Neural cell (in vitro differentiated cells): ENCODE measurements at regions not wholly inside any gene's neighbourhood (a gene's known extent, or its start where the extent isn't known, plus 50 kb on each side); places are given as distances from the start of the nearest gene placed in this dataset.

ENCODE experiments used
- H2AFZ ChIP-seq: fragments of 200-600, 300-800 bp; sonication (generic), shearing (Covaris generic); 2 replicates; pipeline ENCODE4 v1.6.0; 2014; ENCODE audit warnings: low read depth, mild to moderate bottlenecking, antibody characterized with exemption, low read length, moderate library complexity
- H3F3A ChIP-seq: fragments of 200-600 bp; shearing (Covaris generic); 2 replicates; pipeline ENCODE4 v1.6.1; 2016; ENCODE audit warnings: mild to moderate bottlenecking, moderate library complexity, mixed read lengths, antibody characterized with exemption, low read length; ENCODE audit not compliant: insufficient read depth, poor library complexity, severe bottlenecking
- H3K27ac ChIP-seq: fragments of 200-600, 300-800 bp; sonication (generic), shearing (Covaris generic); 2 replicates; pipeline ENCODE4 v1.5.1; 2014; ENCODE audit warnings: mild to moderate bottlenecking, low read length, moderate library complexity
- H3K27me3 ChIP-seq: fragments of 300-800, 200-600 bp; sonication (generic), shearing (Covaris generic); 2 replicates; pipeline ENCODE4 v1.6.0; 2014; ENCODE audit warnings: mild to moderate bottlenecking, low read depth, low read length, moderate library complexity; ENCODE audit not compliant: insufficient read depth
- H3K36me3 ChIP-seq: fragments of 300-800, 200-600 bp; sonication (generic), shearing (Covaris generic); 2 replicates; pipeline ENCODE4 v1.5.1; 2014; ENCODE audit warnings: mild to moderate bottlenecking, antibody characterized with exemption, low read length, moderate library complexity; ENCODE audit not compliant: insufficient read depth
- H3K4me2 ChIP-seq: fragments of 300-800, 200-600 bp; sonication (generic), shearing (Covaris generic); 2 replicates; pipeline ENCODE4 v1.6.0; 2014; ENCODE audit warnings: mild to moderate bottlenecking, low read length
- H3K4me3 ChIP-seq: fragments of 300-800, 200-600 bp; sonication (generic), shearing (Covaris generic); 2 replicates; pipeline ENCODE4 v1.5.1; 2014; ENCODE audit warnings: mild to moderate bottlenecking, low read length, moderate library complexity
- H3K79me2 ChIP-seq: fragments of 200-600 bp; shearing (Covaris generic); replicated peaks from 2 replicates; pipeline ENCODE4 v1.6.0; 2014; ENCODE audit warnings: mild to moderate bottlenecking, low read length, moderate library complexity; ENCODE audit not compliant: insufficient read depth
- H3K9ac ChIP-seq: fragments of 300-800, 200-600 bp; sonication (generic), shearing (Covaris generic); 2 replicates; pipeline ENCODE4 v1.6.1; 2016; ENCODE audit warnings: mild to moderate bottlenecking, low read length, mixed read lengths
- H3K9me2 ChIP-seq: fragments of 200-600 bp; shearing (Covaris generic); 2 replicates; pipeline ENCODE4 v1.6.1; 2016; ENCODE audit warnings: mild to moderate bottlenecking, low read length, mixed read lengths; ENCODE audit not compliant: insufficient read depth
- H3K9me3 ChIP-seq: fragments of 200-600, 300-800 bp; sonication (generic), shearing (Covaris generic); 2 replicates; pipeline ENCODE4 v1.6.1; 2016; ENCODE audit warnings: mild to moderate bottlenecking, mixed run types, low read length, moderate library complexity, mixed read lengths
- H4K20me1 ChIP-seq: fragments of 200-600 bp; shearing (Covaris generic); 2 replicates; pipeline ENCODE4 v1.6.1; 2016; ENCODE audit warnings: mild to moderate bottlenecking, mixed run types; ENCODE audit not compliant: insufficient read depth
- EP300 ChIP-seq: fragments of 450-650 bp; conservative IDR thresholded peaks from 2 replicates; pipeline ENCODE4 v1.6.1; 2014; ENCODE audit warnings: antibody characterized with exemption, mild to moderate bottlenecking, moderate library complexity; ENCODE audit not compliant: poor library complexity, severe bottlenecking
- EZH2 ChIP-seq: fragments of 200-600, 300-800 bp; shearing (Covaris generic), sonication (generic); IDR thresholded peaks from 2 replicates; pipeline ENCODE4 v1.6.1; 2014; ENCODE audit warnings: antibody characterized with exemption, low read length, borderline replicate concordance, mild to moderate bottlenecking; ENCODE audit not compliant: insufficient read depth, poor library complexity, severe bottlenecking
- MXI1 ChIP-seq: fragments of 450-650 bp; conservative IDR thresholded peaks from 2 replicates; pipeline ENCODE4 v1.6.1; 2014; ENCODE audit warnings: antibody characterized with exemption, mild to moderate bottlenecking; ENCODE audit not compliant: poor library complexity, severe bottlenecking
- POLR2AphosphoS5 ChIP-seq: IDR thresholded peaks from 2 replicates; pipeline ENCODE4 v1.6.1; 2012
- RAD21 ChIP-seq: fragments of 450-650 bp; conservative IDR thresholded peaks from 2 replicates; pipeline ENCODE4 v1.6.1; 2014; ENCODE audit warnings: antibody characterized with exemption, mild to moderate bottlenecking, moderate library complexity
- REST ChIP-seq: IDR thresholded peaks from 2 replicates; pipeline ENCODE4 v1.6.1; 2012; ENCODE audit warnings: borderline replicate concordance
- SMC3 ChIP-seq: fragments of 450-650 bp; conservative IDR thresholded peaks from 2 replicates; pipeline ENCODE4 v1.6.1; 2014; ENCODE audit warnings: antibody characterized with exemption, mild to moderate bottlenecking, moderate library complexity; ENCODE audit not compliant: poor library complexity
- TAF1 ChIP-seq: IDR thresholded peaks from 2 replicates; pipeline ENCODE4 v1.6.1; 2012; ENCODE audit warnings: low read depth
- TF ChIP-seq, protein P1 (sequence below): fragments of 450-650 bp; IDR thresholded peaks from 2 replicates; pipeline ENCODE4 v1.5.1; 2014; ENCODE audit warnings: antibody characterized with exemption, mild to moderate bottlenecking, moderate library complexity; ENCODE audit not compliant: poor library complexity, severe bottlenecking

GRCh38 chr7:1359051-1359400, 100.2 kb downstream of the MICALL2 start:
- no peaks in the 10 kb centered on the region for H4K20me1 ChIP-seq
- no peaks in the 10 kb centered on the region for H3K27me3 ChIP-seq
- H3K79me2 ChIP-seq, result no peaks in the 10 kb centered on the region
- no peaks in the 10 kb centered on the region for H3K9me3 ChIP-seq
- H3F3A ChIP-seq, result no peaks in the 10 kb centered on the region
- H3K4me2 ChIP-seq, result no peak overlapping the region
- H3K9me2 ChIP-seq, result no peaks in the 10 kb centered on the region
- H2AFZ ChIP-seq, result no peak overlapping the region
- TF ChIP-seq MXI1, result no peak
- H3K4me3 ChIP-seq, result no peak overlapping the region
- no peaks in the 10 kb centered on the region for H3K36me3 ChIP-seq
- H3K9ac ChIP-seq, result no peak overlapping the region
- no peak overlapping the region for H3K27ac ChIP-seq

GRCh38 chr7:1359681-1360485, 99.4 kb downstream of the MICALL2 start:
- H3K36me3 ChIP-seq, result no peaks in the 10 kb centered on the region
- H4K20me1 ChIP-seq, result no peaks in the 10 kb centered on the region
- TF ChIP-seq MXI1, result no peak
- TF ChIP-seq REST, result no peak
- H3K4me2 ChIP-seq, result no peak overlapping the region
- no peaks in the 10 kb centered on the region for H3K9me2 ChIP-seq
- H3K27me3 ChIP-seq, result no peaks in the 10 kb centered on the region
- no peak overlapping the region for H3K27ac ChIP-seq
- H3K9ac ChIP-seq, result no peak overlapping the region
- no peak overlapping the region for H3K4me3 ChIP-seq
- H2AFZ ChIP-seq, result no peak overlapping the region
- H3K79me2 ChIP-seq, result no peaks in the 10 kb centered on the region
- H3K9me3 ChIP-seq, result no peaks in the 10 kb centered on the region
- no peaks in the 10 kb centered on the region for H3F3A ChIP-seq

GRCh38 chr7:1360521-1360971, 98.7 kb downstream of the MICALL2 start:
- H3F3A ChIP-seq, result no peaks in the 10 kb centered on the region
- H3K36me3 ChIP-seq, result no peaks in the 10 kb centered on the region
- H3K79me2 ChIP-seq, result no peaks in the 10 kb centered on the region
- no peaks in the 10 kb centered on the region for H3K9me3 ChIP-seq
- H3K9me2 ChIP-seq, result no peaks in the 10 kb centered on the region
- TF ChIP-seq EZH2, result no peak
- TF ChIP-seq TAF1, result no peak
- TF ChIP-seq POLR2AphosphoS5, result no peak
- TF ChIP-seq REST, result no peak
- no peak for TF ChIP-seq RAD21
- TF ChIP-seq, protein P1, sequence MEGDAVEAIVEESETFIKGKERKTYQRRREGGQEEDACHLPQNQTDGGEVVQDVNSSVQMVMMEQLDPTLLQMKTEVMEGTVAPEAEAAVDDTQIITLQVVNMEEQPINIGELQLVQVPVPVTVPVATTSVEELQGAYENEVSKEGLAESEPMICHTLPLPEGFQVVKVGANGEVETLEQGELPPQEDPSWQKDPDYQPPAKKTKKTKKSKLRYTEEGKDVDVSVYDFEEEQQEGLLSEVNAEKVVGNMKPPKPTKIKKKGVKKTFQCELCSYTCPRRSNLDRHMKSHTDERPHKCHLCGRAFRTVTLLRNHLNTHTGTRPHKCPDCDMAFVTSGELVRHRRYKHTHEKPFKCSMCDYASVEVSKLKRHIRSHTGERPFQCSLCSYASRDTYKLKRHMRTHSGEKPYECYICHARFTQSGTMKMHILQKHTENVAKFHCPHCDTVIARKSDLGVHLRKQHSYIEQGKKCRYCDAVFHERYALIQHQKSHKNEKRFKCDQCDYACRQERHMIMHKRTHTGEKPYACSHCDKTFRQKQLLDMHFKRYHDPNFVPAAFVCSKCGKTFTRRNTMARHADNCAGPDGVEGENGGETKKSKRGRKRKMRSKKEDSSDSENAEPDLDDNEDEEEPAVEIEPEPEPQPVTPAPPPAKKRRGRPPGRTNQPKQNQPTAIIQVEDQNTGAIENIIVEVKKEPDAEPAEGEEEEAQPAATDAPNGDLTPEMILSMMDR, result no peak
- TF ChIP-seq EP300, result no peak
- no peak for TF ChIP-seq SMC3
- TF ChIP-seq MXI1, result no peak
- no peak overlapping the region for H3K4me3 ChIP-seq
- H4K20me1 ChIP-seq, result no peaks in the 10 kb centered on the region
- H3K4me2 ChIP-seq, result no peak overlapping the region
- no peak overlapping the region for H2AFZ ChIP-seq
- H3K27me3 ChIP-seq, result no peaks in the 10 kb centered on the region
- no peak overlapping the region for H3K27ac ChIP-seq
- H3K9ac ChIP-seq, result no peak overlapping the region
